Astrocyte of the spinal cord (primary cell): ENCODE measurements at regions not wholly inside any gene's neighbourhood (a gene's known extent, or its start where the extent isn't known, plus 50 kb on each side); places are given as distances from the start of the nearest gene placed in this dataset.

ENCODE experiments used
- DNase-seq: peaks from one replicate; pipeline ENCODE4 v3.0.0; 2011; ENCODE audit warnings: low read depth, low spot score
- H3K4me3 ChIP-seq: 2 replicates; pipeline ENCODE4 v1.5.1; 2011; ENCODE audit warnings: low read depth, mild to moderate bottlenecking, low read length, moderate library complexity
- CTCF ChIP-seq: IDR thresholded peaks from 2 replicates; pipeline ENCODE4 v1.5.1; 2012; ENCODE audit warnings: low read depth, mild to moderate bottlenecking, low read length, inconsistent platforms
- in situ Hi-C: cut with HindIII; loops from 2 replicates; pipeline ENCODE4 v1.10.0; 2017; ENCODE audit warnings: low sequenced_read_pairs

GRCh38 chr17:56028837-56029236 lies 124.4 kb upstream of the ANKFN1 start:
- in situ Hi-C loops, result no loop called here
- no peak for TF ChIP-seq CTCF
- no peak for DNase-seq
- H3K4me3 ChIP-seq, result no peak overlapping the region

GRCh38 chr17:56030009-56030624 lies 123.2 kb upstream of the ANKFN1 start:
- in situ Hi-C loops, result no loop called here
- no peak overlapping the region for H3K4me3 ChIP-seq
- TF ChIP-seq CTCF, result no peak
- no peak for DNase-seq

DNA sequence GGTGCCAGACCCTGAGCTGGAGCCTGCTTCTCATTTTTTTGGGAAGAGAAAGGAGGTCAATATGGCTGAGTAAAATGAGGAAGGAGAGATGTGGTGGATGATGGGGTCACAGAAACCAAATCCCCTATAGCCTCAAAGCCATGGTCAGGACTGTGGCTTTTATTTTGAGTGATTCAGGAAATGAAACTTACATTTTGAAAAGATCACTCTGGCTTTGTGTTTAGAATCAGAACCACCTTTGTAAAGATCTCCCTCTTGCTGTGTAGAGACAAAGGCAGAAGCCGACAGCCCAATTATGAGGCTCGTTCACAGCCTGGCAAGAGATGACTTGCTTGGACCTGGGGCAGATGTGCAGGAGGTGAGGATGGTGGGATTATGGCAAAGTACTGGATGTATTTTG lies 121.6 kb upstream of the ANKFN1 start:
- in situ Hi-C loops, result no loop called here
- TF ChIP-seq CTCF, result no peak
- no peak overlapping the region for H3K4me3 ChIP-seq
- DNase-seq, result no peak

DNA sequence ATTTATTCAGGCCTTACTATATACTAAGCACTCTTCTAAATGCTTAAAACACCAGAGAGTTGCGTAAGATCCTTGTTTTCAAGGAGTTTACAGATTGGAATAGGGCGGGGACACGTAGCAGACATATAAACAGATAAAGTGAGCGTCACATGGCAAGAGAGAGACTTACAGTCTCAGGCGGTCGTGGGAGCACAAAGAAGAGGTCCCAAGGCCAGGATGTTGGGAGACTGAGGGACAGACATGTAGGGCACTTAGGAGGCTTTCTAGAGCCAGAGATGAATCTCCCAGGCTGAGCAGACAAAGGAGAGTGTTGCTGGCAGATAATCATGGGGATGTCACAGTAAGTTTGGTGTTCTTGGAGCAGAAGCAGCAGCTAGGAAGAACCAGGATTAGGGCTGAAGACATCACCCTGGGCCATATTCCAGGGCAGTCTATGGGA lies 119.1 kb upstream of the ANKFN1 start:
- H3K4me3 ChIP-seq, result no peak overlapping the region
- in situ Hi-C loops, result no loop called here
- TF ChIP-seq CTCF, result no peak
- DNase-seq, result no peak

GRCh38 chr17:56038131-56038530 lies 115.1 kb upstream of the ANKFN1 start:
- DNase-seq, result no peak
- no peak overlapping the region for H3K4me3 ChIP-seq
- TF ChIP-seq CTCF, result no peak
- in situ Hi-C loops, result no loop called here

GRCh38 chr17:56045872-56046271 lies 107.4 kb upstream of the ANKFN1 start:
- TF ChIP-seq CTCF, result no peak
- no peak overlapping the region for H3K4me3 ChIP-seq
- in situ Hi-C loops, result no loop called here
- DNase-seq, result no peak

- H3K4me3 ChIP-seq, result no peak overlapping the region
- DNase-seq, result no peak
- no peak for TF ChIP-seq CTCF
- in situ Hi-C loops, result no loop called here
These were observed 105.9 kb upstream of the ANKFN1 start for GRCh38 chr17:56047331-56047730.
